OCI-LY1 (cell line): ENCODE measurements at regions not wholly inside any gene's neighbourhood (a gene's known extent, or its start where the extent isn't known, plus 50 kb on each side); places are given as distances from the start of the nearest gene placed in this dataset.

ENCODE experiments used
- H2AFZ ChIP-seq: fragments of 200-600 bp; sonication (generic), shearing (Covaris generic); 2 replicates; pipeline ENCODE4 v1.6.0; 2014; ENCODE audit warnings: antibody characterized with exemption, mild to moderate bottlenecking, low read length
- H3F3A ChIP-seq: fragments of 200-600 bp; sonication (generic), shearing (Covaris generic); 2 replicates; pipeline ENCODE4 v1.6.0; 2014; ENCODE audit warnings: mild to moderate bottlenecking, antibody characterized with exemption, low read length, moderate library complexity; ENCODE audit not compliant: insufficient read depth
- H3K27ac ChIP-seq: fragments of 200-600 bp; sonication (generic); 2 replicates; pipeline ENCODE4 v1.5.1; 2014; ENCODE audit warnings: low read length, mixed run types, mild to moderate bottlenecking, low read depth; ENCODE audit not compliant: poor library complexity, severe bottlenecking
- H3K27me3 ChIP-seq: fragments of 200-600 bp; sonication (generic); 2 replicates; pipeline ENCODE4 v1.6.0; 2014; ENCODE audit warnings: antibody characterized with exemption, mild to moderate bottlenecking, low read length, moderate library complexity; ENCODE audit not compliant: insufficient read depth
- H3K36me3 ChIP-seq: fragments of 200-600 bp; sonication (generic); 2 replicates; pipeline ENCODE4 v1.6.1; 2014; ENCODE audit warnings: mild to moderate bottlenecking, antibody characterized with exemption, low read length, moderate library complexity, mixed read lengths; ENCODE audit not compliant: insufficient read depth
- H3K4me1 ChIP-seq: fragments of 200-600 bp; sonication (generic); 2 replicates; pipeline ENCODE4 v1.5.1; 2014; ENCODE audit warnings: mild to moderate bottlenecking, low read length, moderate library complexity; ENCODE audit not compliant: insufficient read depth, severe bottlenecking
- H3K4me2 ChIP-seq: fragments of 200-600 bp; sonication (generic), shearing (Covaris generic); 2 replicates; pipeline ENCODE4 v1.6.1; 2014; ENCODE audit warnings: low read length
- H3K4me3 ChIP-seq: fragments of 200-600 bp; sonication (generic); 2 replicates; pipeline ENCODE4 v1.5.1; 2014; ENCODE audit warnings: low read length, low read depth, mild to moderate bottlenecking, mixed read lengths; ENCODE audit not compliant: poor library complexity, severe bottlenecking
- H3K79me2 ChIP-seq: fragments of 200-600 bp; shearing (Covaris generic); 2 replicates; pipeline ENCODE4 v1.6.1; 2016; ENCODE audit warnings: mixed run types, low read length, mixed read lengths; ENCODE audit not compliant: insufficient read depth
- H3K9ac ChIP-seq: fragments of 200-600 bp; sonication (generic), shearing (Covaris generic); 2 replicates; pipeline ENCODE4 v1.6.1; 2014; ENCODE audit warnings: mild to moderate bottlenecking, low read length, mixed read lengths
- H3K9me2 ChIP-seq: fragments of 200-600 bp; sonication (generic), shearing (Covaris generic); 2 replicates; pipeline ENCODE4 v1.6.1; 2014; ENCODE audit warnings: low read depth, mild to moderate bottlenecking, low read length, mixed read lengths
- H3K9me3 ChIP-seq: fragments of 200-600 bp; shearing (Covaris generic); 2 replicates; pipeline ENCODE4 v1.6.1; 2014; ENCODE audit warnings: low read length, mixed read lengths
- H4K20me1 ChIP-seq: fragments of 200-600 bp; sonication (generic), shearing (Covaris generic); 2 replicates; pipeline ENCODE4 v1.6.0; 2016; ENCODE audit warnings: mild to moderate bottlenecking, low read length; ENCODE audit not compliant: insufficient read depth
- CTCF ChIP-seq: fragments of 200-600 bp; sonication (generic), shearing (Covaris generic); IDR thresholded peaks from 2 replicates; pipeline ENCODE4 v1.5.1; 2017; ENCODE audit warnings: mild to moderate bottlenecking, antibody characterized with exemption, low read length, moderate library complexity, mixed read lengths
- EZH2 ChIP-seq: fragments of 200-600 bp; sonication (generic), shearing (Covaris generic); IDR thresholded peaks from 2 replicates; pipeline ENCODE4 v1.8.0; 2017; ENCODE audit warnings: borderline replicate concordance, mixed run types, mild to moderate bottlenecking, antibody characterized with exemption, low read length, moderate library complexity, mixed read lengths

DNA sequence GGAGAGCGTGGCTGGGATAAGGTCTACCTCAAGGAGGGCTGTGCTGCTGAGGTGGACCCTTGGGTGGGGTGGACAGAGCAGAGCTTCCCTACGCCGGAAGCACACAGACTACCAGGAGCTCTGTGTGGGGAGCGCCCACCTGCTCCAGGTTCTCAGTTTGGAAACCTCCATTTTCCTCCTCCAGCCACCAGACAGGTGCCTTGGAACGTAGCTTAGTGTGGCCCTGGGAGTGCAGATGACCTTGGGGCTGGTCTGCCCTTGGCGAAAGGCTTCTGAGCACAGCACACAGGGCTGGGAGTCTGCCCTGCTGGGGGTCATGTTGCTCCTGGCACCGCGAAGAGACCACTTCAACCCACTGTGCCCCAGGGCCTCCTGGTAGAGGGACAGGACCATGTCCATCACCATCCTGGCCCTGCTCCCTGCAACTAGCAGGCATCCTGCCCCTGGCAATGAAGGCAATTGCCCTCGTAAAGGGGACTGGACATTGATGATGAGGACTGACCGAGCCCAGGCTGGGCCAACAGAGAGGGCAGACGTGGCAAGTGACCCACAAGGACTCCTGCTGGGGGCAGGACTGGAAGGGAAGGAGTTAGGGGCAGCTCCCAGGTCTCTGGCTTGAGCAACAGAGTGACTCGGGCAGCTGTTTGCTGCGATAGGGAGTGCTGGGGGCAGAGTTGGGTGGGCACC lies 214.7 kb downstream of the CYP26B1 start:
- Histone ChIP-seq H3K4me3 (no peak overlapping the region), H3K4me1 (no peaks in the 10 kb centered on the region), H3F3A (no peaks in the 10 kb centered on the region), H3K9me3 (no peaks in the 10 kb centered on the region), H3K79me2 (no peaks in the 10 kb centered on the region), H3K9me2 (no peaks in the 10 kb centered on the region), H4K20me1 (no peaks in the 10 kb centered on the region), H3K9ac (no peak overlapping the region), H3K27ac (no peak overlapping the region), H3K36me3 (no peaks in the 10 kb centered on the region), H3K4me2 (no peak overlapping the region), H2AFZ (no peak overlapping the region), H3K27me3 (no peaks in the 10 kb centered on the region)
- no peak for TF ChIP-seq EZH2

- Histone ChIP-seq H3K9me3 (no peaks in the 10 kb centered on the region), H3K4me3 (no peak overlapping the region), H3K4me1 (no peaks in the 10 kb centered on the region), H3K4me2 (no peak overlapping the region), H3K79me2 (no peaks in the 10 kb centered on the region), H3K36me3 (no peaks in the 10 kb centered on the region), H3K27me3 (no peaks in the 10 kb centered on the region), H3F3A (no peaks in the 10 kb centered on the region), H4K20me1 (no peaks in the 10 kb centered on the region), H3K9ac (no peak overlapping the region), H3K27ac (no peak overlapping the region), H3K9me2 (no peaks in the 10 kb centered on the region), H2AFZ (no peak overlapping the region)
- no peak for TF ChIP-seq EZH2
- TF ChIP-seq CTCF, result no peak
These were observed 215.5 kb downstream of the CYP26B1 start for GRCh38 chr2:71932037-71932779.

GRCh38 chr2:71930049-71930681 lies 217.5 kb downstream of the CYP26B1 start:
- no peaks in the 10 kb centered on the region for H3K36me3 ChIP-seq
- H4K20me1 ChIP-seq, result no peaks in the 10 kb centered on the region
- no peaks in the 10 kb centered on the region for H3K79me2 ChIP-seq
- H3K4me1 ChIP-seq, result no peaks in the 10 kb centered on the region
- H2AFZ ChIP-seq, result no peak overlapping the region
- no peak overlapping the region for H3K4me3 ChIP-seq
- no peak overlapping the region for H3K4me2 ChIP-seq
- no peak overlapping the region for H3K27ac ChIP-seq
- TF ChIP-seq CTCF (no peak), EZH2 (no peak)
- H3K9ac ChIP-seq, result no peak overlapping the region
- no peaks in the 10 kb centered on the region for H3K9me2 ChIP-seq
- H3K9me3 ChIP-seq, result no peaks in the 10 kb centered on the region
- no peaks in the 10 kb centered on the region for H3F3A ChIP-seq
- no peaks in the 10 kb centered on the region for H3K27me3 ChIP-seq
